Upper lobe of left lung (tissue), 6 donors: ENCODE measurements at regions not wholly inside any gene's neighbourhood (a gene's known extent, or its start where the extent isn't known, plus 50 kb on each side); places are given as distances from the start of the nearest gene placed in this dataset.

Source experiments
- ATAC-seq, 2 donors: fragments of 200-7000 bp; cut with Tn5 transposase; one replicate each; pipeline ENCODE4 v1.9.1; 2022; ENCODE audit warnings: mild to moderate bottlenecking in 2 of 2, moderate library complexity in 2 of 2; ENCODE audit not compliant: low FRiP score in 2 of 2
- DNase-seq, 2 donors: peaks; one replicate each; pipeline ENCODE4 v3.0.0-alpha.2; 2019 to 2020
- H3K27ac ChIP-seq, 4 donors: fragments of 200-600 bp; sonication (generic); one replicate each; pipeline ENCODE4 v1.5.1; 2016 to 2019
- H3K27me3 ChIP-seq, 4 donors: fragments of 200-600 bp; sonication (generic); one replicate each; pipeline ENCODE4 v1.5.1; 2017 to 2019
- H3K36me3 ChIP-seq, 4 donors: fragments of 200-600 bp; sonication (generic); one replicate each; pipeline ENCODE4 v1.5.1; 2016 to 2019
- H3K4me1 ChIP-seq, 4 donors: fragments of 200-600 bp; sonication (generic); one replicate each; pipeline ENCODE4 v1.5.1; 2018 to 2019
- H3K4me3 ChIP-seq, 4 donors: fragments of 200-600 bp; sonication (generic); one replicate each; pipeline ENCODE4 v1.5.1; 2017 to 2019; ENCODE audit warnings: mild to moderate bottlenecking in 2 of 4, moderate library complexity in 1 of 4
- H3K9me3 ChIP-seq, 4 donors: fragments of 200-600 bp; sonication (generic); one replicate each; pipeline ENCODE4 v1.5.1; 2018 to 2019
- CTCF ChIP-seq, 6 experiments: fragments of 450-650 bp in 4 of 6; fragments of 200-600 bp in 2 of 6; sonication (generic) in 2 of 6; IDR thresholded peaks; one replicate each; pipeline ENCODE4 v1.5.1; 2016 to 2019; ENCODE audit warnings: antibody characterized with exemption in 6 of 6
- EP300 ChIP-seq, 4 donors: sonication (generic); formaldehyde crosslinking; IDR thresholded peaks; one replicate each; pipeline ENCODE4 v1.5.1; 2017; ENCODE audit warnings: antibody characterized with exemption in 4 of 4, control low read depth in 2 of 4
- POLR2A ChIP-seq, 4 donors: fragments of 450-650 bp; IDR thresholded peaks; one replicate each; pipeline ENCODE4 v1.5.1; 2016 to 2017; ENCODE audit warnings: antibody characterized with exemption in 4 of 4, mild to moderate bottlenecking in 2 of 4
- POLR2AphosphoS5 ChIP-seq, 2 donors: sonication (generic); formaldehyde crosslinking; IDR thresholded peaks; one replicate each; pipeline ENCODE4 v1.5.1; 2017; ENCODE audit warnings: antibody characterized with exemption in 2 of 2
- WGBS, 2 donors: methylation state at CpG; one replicate each; pipeline ENCODE4 v1.1.5; 2017 to 2018; 5-methylcytosine and 5-hydroxymethylcytosine counted together
- donor health status: DM: no; HTN: no; CAD: no; lungs with moderate emphysema.
- donor health status: DM: no; HTN: yes; CAD: no; lungs with severe emphysema.

- whole genome bisulfite sequencing, 2 donors, result 78 to 92% methylated on average over 6 of the region's 6 CpGs
- Histone ChIP-seq H3K4me1 (peaks cover 15 to 17% (median 16%) of the 10 kb centered on the region in 4 donors), H3K36me3 (no peaks in the 10 kb centered on the region), H3K27ac (no peak overlapping the region), H3K27me3 (no peaks in the 10 kb centered on the region), H3K9me3 (no peaks in the 10 kb centered on the region), H3K4me3 (no peak overlapping the region)
- no peak for TF ChIP-seq POLR2A (IDR thresholded peaks at IDR 0.05)
- no peak for TF ChIP-seq EP300 (IDR thresholded peaks at IDR 0.05)
- DNase-seq, result no peak
- no peak for ATAC-seq
Measured at GRCh38 chr17:73831699-73832098, 187.5 kb upstream of the SDK2 start.

- no peaks in the 10 kb centered on the region for H3K36me3 ChIP-seq
- H3K9me3 ChIP-seq, result no peaks in the 10 kb centered on the region
- no peak for TF ChIP-seq EP300 (IDR thresholded peaks at IDR 0.05)
- no peak for TF ChIP-seq CTCF (IDR thresholded peaks at IDR 0.05)
- TF ChIP-seq POLR2A (IDR thresholded peaks at IDR 0.05), result no peak
- TF ChIP-seq POLR2AphosphoS5 (IDR thresholded peaks at IDR 0.05), result no peak
- WGBS, 2 donors, result 52 to 54% methylated on average over 17 of the region's 17 CpGs
- DNase-seq (no peak), ATAC-seq (no peak)
- H3K4me3 ChIP-seq, result no peak overlapping the region
- H3K4me1 ChIP-seq, result no peaks in the 10 kb centered on the region
- no peaks in the 10 kb centered on the region for H3K27me3 ChIP-seq
- no peak overlapping the region for H3K27ac ChIP-seq
Measured at GRCh38 chr17:73833775-73834488, 189.7 kb upstream of the SDK2 start.

- no peak for TF ChIP-seq EP300 (IDR thresholded peaks at IDR 0.05)
- no peak for TF ChIP-seq POLR2A (IDR thresholded peaks at IDR 0.05)
- no peak for TF ChIP-seq POLR2AphosphoS5 (IDR thresholded peaks at IDR 0.05)
- DNase-seq, result no peak
- Histone ChIP-seq H3K36me3 (no peaks in the 10 kb centered on the region), H3K27ac (no peak overlapping the region), H3K27me3 (no peaks in the 10 kb centered on the region), H3K4me1 (no peaks in the 10 kb centered on the region), H3K4me3 (no peak overlapping the region), H3K9me3 (no peaks in the 10 kb centered on the region)
- ATAC-seq, result no peak
- 83 to 85% methylated on average over 17 of the region's 17 CpGs for WGBS, 2 donors
Measured at GRCh38 chr17:73834684-73835343, 190.6 kb upstream of the SDK2 start.

- no peaks in the 10 kb centered on the region for H3K36me3 ChIP-seq
- DNase-seq (no peak), ATAC-seq (no peak)
- H3K4me1 ChIP-seq, result no peaks in the 10 kb centered on the region
- TF ChIP-seq CTCF (IDR thresholded peaks at IDR 0.05) (no peak), POLR2AphosphoS5 (IDR thresholded peaks at IDR 0.05) (no peak), EP300 (IDR thresholded peaks at IDR 0.05) (no peak), POLR2A (IDR thresholded peaks at IDR 0.05) (no peak)
- H3K27ac ChIP-seq, result no peak overlapping the region
- no peaks in the 10 kb centered on the region for H3K27me3 ChIP-seq
- no peak overlapping the region for H3K4me3 ChIP-seq
- H3K9me3 ChIP-seq, result no peaks in the 10 kb centered on the region
- WGBS, 2 donors, result 22 to 29% methylated on average over 8 of the region's 8 CpGs
Measured at GRCh38 chr17:73835605-73836004, 191.4 kb upstream of the SDK2 start.

GRCh38 chr17:73838815-73839214 lies 194.6 kb upstream of the SDK2 start:
- Histone ChIP-seq H3K4me1 (no peaks in the 10 kb centered on the region), H3K27ac (no peak overlapping the region), H3K27me3 (no peaks in the 10 kb centered on the region), H3K36me3 (no peaks in the 10 kb centered on the region), H3K9me3 (no peaks in the 10 kb centered on the region), H3K4me3 (no peak overlapping the region)
- TF ChIP-seq CTCF (IDR thresholded peaks at IDR 0.05), result no peak
- no peak for TF ChIP-seq POLR2AphosphoS5 (IDR thresholded peaks at IDR 0.05)
- TF ChIP-seq POLR2A (IDR thresholded peaks at IDR 0.05), result no peak
- no peak for TF ChIP-seq EP300 (IDR thresholded peaks at IDR 0.05)
- 76 to 79% methylated on average over 4 to 5 of the region's 5 CpGs for WGBS, 2 donors
- ATAC-seq (no peak), DNase-seq (no peak)
